Stimulated activated CD4-positive, alpha-beta T cell treated with anti-CD3 and anti-CD28 coated beads, Interleukin-12 subunit alpha, Interleukin-12 subunit beta, amount 100 ng/mL, for 4 hours (primary cell): ENCODE measurements at regions not wholly inside any gene's neighbourhood (a gene's known extent, or its start where the extent isn't known, plus 50 kb on each side); places are given as distances from the start of the nearest gene placed in this dataset.
"Not testable (repeated sequence)": the region's sequence is repeated elsewhere in the genome, so short reads cannot be mapped to it uniquely, and the experiment has no call there.

Experiments
- DNase-seq: peaks from one replicate; pipeline ENCODE4 v3.0.0-alpha.2; 2020

DNA sequence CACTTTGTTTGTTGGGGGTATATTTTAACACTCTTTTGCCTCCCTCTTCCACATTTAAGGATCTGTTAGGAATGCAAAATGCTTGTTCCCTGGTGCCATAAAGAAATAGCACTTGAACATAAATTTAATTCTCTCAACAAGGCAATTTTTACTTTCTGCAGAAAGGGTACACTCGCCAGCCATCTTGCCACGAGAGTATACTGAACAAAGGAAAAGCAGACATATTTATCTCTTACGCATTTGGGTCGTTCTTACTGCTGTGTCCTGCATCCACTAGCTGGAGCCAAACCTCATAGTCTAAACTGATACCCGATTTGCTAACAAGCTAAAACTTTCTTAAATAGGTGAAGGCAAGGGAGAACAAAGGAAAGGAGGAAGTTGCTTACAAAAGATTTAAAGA, 129.5 kb downstream of the B3GNT2 start:
- DNase-seq: no peak

DNA sequence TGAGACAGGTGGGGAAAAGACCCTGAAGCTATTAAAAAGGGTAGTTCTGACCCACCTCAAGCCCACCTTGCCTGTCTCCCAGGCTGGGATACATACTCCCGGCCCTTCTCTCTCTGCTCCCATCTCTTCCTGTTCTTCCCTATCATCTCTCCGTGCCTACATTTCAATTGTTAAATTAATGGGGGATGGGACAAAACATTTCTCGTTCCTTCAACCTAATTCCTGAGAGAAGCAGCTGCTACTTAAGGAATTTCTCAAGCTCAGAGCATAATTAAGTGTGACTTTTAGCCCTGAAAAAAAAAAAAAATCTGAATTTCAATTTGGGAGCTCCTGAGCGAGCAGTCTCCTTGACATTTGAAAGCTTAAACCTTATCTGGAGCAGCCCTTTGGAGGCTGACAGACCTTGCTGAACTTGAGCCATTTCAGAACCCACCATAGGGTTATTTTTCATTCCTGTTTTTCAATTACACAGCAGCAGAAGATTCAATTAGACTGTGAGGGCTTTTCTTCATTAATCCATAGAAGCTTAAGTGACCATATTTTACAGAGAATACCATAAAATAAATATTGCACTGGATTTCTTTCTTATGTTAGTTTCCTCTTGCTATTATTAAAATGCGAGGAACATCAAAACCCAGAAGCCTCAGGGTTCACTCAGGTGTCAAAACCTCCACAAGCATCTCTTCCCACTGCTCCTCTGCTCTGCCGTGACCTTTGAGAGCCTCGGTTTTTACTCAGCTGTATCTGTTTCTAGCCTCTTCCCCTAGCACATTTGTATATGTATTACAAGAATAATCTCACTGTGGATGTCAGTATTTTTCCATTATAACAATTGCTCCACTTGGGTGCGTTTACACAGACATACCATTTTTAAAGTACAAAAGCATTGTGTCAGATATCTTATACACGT, 125.7 kb downstream of the B3GNT2 start:
- DNase-seq: no peak

DNA sequence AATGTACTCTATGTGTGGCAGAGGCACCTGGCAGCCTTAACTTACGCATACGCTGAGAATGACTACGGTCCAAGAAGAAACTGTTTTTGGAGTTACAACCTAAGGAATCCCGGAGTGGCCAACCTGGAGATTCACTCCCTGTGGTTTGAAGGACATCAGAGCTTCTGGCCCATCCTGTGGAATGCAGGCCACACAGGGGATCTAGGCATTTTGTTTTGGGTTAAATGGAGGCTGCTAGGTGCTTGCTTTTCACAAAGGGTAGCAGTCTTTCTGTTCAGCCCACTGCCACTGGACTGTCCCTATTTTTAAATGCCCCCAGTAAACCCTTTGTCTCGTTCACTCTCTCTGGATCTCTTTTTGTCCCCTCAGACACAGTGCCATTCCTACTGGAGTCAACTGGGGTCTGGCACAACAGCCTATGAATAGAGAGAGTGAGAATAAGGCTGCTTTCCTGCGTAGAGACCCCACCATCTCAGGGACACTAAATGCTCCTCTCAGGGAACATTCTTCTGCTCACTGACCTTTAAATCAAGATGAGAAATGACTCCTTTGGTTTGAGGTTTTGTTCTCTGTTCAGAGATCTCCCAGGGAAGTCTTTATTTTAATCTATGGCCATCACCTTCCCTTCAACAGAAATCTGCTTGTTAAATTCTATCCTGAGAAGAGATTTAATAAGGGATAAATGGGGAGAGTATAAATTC, 124.9 kb downstream of the B3GNT2 start:
- no peak for DNase-seq

DNA sequence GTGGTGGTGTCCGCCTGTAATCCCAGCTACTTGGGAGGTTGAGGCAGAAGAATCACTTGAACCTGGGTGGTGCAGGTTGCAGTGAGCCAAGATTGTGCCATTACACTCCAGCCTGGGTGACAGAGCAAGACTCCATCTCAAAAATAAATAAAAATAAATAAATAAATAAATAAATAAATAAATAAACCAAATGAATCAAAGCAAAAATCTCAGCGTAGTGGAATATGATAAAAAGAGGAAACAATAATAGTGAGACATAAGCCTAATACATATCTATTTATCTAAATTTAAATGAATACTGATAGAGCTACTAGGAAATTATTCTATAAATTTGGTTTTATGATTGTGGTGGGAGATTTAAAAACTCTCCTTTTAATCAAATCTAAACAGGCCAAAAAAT, 124.2 kb downstream of the B3GNT2 start:
- DNase-seq: not testable (repeated sequence)

DNA sequence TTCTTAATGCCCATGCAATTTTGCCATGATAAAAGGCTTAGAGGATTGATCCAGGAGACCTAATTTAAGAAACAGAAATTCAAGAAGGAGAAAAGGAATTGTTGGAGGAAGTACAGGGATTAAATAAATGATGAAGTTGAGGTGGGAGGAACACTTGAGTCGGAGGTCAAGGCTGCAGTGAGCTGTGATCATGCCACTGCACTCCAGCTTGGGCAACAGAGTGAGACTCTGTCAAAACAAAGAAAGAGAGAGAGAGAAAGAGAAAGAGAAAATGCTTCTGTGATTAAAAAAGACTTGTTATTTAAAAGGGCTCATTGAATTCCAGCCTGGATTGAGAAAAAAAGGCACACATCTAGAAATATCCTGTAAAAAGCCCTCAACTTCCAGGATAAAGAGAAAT, 123.2 kb downstream of the B3GNT2 start:
- no peak for DNase-seq

DNA sequence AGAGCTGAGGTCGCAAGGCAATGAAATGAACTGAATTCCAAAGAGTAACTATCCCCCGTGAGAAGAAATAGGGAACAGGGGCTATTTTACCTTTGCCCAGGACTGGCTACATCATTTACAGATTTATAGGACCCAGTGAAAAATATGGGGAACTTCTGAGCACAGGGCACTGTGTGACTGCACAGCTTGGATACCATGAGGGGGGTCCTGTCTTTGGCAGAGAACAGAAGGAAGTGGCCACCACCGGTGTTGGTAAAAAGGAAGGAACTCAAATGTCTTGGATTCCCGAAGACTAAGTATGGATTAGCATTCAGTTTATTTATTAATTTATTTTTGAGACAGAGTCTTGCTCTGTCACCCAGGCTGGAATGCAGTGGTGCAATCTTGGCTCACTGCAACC, 119.6 kb downstream of the B3GNT2 start:
- no peak for DNase-seq

DNA sequence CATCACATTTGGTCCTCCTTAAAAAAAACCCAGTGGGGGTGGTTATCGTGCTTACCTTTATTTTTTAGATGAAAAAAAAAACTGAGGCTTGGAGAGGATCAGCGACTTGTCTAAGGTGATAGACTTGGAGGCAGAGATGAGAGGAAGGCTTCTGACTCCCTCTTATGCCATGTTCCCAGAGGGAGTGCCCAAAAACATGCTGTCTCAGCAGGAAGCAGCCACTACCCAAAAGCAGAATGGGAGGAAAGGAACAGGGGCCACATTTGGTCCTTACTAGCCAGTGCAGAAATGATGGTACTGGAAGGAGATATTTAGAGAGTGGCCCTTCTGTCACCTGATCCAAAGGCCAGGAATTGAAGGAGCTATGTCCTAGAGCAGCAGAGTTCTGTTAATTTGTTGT, 118.4 kb downstream of the B3GNT2 start:
- DNase-seq: no peak

DNA sequence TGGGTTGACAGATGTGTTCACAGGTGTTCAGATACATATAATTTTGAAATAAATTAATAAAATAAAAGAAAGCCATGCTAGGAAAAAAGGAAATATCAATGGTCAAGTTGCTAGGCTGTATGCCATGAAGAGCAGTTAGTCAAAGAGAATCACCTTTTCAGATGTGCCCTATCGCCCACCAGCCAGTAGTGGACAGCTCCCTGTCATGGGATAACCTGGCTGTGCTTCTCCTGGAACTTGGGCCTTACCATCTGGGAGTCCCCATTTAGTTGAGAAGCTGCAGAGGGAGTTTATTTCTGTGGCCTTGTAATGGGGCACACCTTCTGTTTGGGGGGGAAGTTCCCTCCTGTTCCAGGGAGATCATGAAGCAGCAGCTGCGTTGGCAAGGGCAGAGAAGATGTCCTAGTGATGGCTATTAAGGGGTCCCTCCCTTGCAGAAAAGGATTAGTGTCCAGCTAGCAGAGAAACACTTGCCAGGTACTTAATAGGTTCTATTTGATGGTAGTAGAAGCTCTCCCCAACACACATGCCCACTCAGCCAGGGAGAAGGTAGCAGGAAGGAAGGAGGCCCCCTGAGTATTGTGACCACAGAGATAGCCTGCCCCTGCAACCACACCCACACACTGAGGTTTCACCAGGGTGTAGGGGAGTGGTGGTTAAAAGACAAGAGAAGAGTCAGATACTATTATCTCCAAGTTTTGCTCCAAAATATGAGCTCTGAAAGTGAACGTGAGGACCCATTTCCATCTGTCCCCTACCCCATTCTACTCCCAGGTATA, 117.7 kb downstream of the B3GNT2 start:
- no peak for DNase-seq

DNA sequence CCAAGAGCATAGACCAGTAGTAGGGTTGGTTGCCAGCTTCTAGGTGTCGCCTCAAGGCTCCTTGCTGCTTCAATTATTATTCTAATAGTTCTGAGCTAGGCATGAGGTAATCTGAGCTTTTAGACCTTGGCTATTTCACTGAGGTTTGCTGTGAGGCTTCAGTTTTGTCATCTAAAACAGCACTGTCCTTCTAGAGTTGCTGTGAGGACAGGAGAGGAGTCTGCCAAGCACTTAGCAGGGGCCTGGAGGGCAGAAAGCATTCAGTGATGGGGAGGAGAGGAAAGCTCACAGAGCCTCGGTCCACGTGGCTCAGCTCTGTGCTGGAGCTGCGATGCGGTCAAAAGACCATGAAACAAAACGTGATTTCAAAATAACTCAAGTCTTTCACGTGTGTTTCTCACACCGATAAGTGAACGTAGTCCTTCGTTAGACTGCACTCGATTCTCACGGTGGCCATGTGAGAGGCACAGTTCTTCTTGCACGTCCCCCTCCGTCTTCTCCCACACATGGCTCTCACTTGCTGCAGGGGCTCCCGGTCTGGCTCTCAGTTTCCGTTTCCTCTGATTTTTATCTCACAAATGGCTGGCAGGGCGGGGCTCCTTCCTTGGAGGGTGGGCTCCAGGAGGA, 113.7 kb downstream of the B3GNT2 start:
- no peak for DNase-seq

DNA sequence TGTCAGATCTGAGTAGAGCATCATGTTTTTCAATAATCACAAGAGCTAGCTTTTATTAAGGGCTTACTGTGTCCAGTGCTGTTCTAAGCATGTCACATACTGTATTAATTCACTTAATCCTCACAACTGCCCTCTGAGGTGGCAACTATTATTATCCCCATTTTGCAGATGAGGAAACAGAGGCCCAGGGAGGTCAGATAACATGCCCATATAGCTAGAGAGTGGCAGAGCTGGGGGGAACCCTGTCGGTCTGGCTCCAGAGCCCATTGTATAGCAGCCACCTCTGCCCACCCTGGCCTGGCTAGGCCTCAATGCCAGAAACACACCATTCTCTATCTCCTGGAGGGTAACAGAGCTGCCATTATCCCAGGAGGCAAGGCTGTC, 113.2 kb downstream of the B3GNT2 start:
- no peak for DNase-seq

DNA sequence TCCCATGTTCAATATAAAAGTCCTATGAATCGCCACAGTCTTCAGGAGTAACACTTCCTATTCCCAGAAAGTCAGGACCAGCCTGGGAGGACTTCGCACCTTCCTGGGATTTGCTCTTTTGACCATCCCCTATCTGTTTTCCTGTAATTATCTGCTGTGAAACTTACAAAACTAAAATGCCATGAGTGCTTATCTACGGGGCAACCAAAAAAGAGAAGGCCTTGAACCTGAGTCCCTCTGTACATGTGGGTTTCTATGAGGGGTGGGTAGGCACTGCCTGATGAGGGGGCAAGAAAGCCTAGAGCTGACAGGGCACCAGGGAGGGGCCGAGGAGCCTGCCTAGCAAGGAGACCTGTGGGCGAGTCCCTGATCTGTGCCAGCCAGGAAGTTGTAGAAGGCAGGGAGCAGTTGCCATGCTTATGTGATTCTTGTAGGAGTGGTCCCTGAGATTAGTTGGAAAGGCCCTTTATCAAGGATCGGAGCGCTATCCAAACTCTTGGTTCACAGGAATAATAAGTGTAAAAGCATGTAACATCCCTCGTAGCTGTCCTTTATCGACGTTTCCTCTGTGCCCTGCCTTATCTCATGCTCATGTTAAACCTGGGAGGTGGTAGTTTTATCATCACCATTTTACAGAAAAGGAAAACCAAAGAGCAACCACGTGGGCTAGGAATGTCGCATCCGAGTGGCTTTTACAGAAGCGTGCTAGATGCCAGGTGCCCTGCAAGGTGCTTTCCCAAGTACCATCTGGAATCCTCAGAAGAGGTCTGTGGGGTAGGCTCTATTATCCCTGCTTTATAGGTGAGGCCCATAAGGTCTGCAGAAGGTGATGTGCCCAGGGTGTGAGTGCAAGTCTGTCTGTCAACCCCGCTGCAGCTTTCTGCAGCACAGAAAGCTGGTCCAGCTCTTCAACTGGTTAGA, 111.8 kb downstream of the B3GNT2 start:
- no peak for DNase-seq

DNA sequence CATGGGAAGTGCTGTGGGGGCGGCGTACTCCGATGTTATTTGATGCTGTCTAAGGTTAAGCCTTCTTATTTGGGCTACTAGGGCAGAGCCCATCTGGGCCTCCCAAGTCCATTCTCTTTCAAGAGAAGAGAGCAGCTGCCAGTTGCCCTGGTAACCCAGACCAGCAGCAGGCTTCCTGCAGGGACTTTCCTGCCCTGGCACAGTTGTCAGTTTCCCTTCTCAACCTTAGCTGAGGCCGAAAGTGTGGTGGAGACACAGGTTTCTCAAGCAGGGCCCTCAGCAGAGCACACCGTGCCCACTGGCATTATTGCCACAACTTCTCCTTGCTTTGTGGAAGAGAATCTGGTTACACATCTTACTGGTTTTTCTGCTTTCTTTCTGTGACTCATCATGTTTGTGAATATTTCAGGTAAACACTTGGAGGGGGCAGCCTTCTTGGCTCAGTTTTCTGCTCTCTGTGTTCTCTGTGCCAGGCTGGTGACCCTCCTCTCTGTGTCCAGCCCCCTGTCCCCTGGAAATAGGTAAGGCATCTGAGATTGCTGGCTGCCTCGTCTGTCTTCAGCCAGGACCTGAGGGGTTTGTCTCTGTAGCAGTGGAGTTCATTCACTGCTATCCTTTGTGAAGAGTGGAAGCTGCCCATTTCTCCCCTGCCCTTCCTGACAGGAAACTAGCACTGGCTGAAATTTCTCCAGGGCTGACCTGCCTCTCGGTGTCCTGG, 111.0 kb downstream of the B3GNT2 start:
- DNase-seq: no peak

DNA sequence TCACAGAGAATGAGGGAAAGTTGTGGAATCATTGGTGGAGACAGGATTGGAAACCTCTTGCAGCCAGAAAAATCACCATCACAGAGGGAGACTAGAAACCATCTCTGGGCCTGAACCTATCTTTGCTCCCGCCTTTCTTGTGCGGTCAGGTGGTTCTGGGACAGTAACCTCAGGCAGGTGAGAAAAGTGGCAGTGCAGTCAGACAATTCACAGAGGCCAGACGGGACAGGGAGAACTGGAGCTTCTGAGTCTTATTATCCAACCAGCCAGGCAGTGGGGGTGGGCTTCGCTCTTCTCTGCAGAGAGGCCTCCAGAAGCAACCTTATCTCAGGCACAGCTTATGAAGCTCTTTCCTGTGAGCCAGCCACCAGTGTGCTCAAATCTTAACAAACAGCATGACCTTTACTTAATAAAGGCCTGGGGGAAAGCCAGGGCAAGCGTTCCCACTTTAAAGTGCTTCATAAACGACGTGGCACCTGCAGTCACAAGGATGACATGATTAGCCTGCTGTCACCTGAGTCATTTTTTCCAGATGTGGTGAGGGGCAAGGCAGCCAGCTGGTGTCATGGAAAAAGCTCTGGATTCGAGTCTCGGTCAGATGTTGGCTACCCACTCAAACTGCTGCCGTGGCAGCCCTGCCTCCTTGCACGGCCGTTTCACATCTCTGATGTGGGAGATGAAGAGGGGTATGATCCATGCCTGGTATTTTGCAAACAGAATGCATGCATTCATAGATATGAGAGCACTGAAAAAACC, 109.7 kb downstream of the B3GNT2 start:
- peak; percentile 46 for DNase-seq

DNA sequence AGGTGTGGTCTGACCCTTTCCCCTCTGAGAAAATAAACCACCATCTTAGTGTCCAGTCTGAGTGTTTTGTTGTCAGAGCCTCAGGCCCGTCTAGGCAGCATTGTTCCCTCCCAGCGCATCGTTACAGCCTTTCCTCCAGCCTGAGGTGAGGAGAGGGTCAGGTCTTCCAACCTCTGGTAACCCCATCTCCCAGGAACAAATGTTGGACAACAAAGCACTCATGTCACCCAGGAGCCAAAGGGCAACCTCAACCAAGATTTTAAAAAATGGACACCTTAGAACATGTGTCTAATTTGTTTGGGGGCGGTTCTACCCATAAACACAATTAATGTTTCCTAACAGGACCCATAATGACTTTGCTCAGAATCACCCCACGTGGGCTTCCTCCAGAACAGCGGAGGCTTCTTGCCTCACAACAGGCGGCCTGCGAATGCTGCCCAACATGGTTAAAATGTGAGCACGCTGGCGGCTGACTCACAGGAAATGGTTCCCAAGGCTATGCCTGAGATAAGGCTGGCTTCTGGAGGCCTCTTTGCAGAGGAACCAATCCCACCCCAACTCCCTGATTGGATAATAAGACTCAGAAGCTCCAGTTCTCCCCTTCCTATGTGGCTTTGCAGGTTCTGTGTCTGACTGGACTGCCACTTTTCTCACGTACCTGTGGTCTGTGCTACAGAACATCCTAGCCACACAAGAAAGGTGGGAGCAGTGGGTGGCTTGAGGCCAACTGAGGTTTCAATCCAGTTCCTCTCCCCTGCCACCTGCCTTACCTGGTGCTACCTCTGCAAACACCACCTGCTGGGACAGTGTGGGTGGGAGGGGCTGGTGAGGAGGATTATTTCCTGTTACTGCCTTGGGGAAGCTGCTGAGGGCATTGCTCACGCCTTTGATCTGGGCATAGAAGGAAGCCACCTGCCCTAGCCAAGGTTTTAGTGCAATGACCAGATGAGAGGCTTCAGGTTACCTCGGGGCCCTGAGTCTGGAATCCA, 108.8 kb downstream of the B3GNT2 start:
- no peak for DNase-seq

DNA sequence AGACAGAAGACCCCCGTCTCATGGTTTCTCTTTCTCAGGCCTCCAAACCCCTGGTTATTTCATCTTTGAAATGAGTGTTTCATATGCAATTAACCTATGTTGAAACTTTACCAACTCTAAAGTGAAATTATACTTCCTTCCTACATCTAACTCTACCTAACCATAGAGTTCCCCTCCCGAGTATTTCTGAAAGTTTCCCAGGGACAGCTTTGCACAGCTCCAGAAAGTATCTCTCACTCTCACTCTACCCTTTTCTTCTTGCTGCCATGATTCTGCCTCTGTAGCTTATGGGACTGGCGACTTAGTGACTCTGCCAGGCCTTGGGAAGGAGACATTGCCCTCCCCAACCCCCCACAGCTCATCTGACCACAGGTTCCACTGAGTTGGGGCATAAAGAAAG, 107.9 kb downstream of the B3GNT2 start:
- DNase-seq: no peak

DNA sequence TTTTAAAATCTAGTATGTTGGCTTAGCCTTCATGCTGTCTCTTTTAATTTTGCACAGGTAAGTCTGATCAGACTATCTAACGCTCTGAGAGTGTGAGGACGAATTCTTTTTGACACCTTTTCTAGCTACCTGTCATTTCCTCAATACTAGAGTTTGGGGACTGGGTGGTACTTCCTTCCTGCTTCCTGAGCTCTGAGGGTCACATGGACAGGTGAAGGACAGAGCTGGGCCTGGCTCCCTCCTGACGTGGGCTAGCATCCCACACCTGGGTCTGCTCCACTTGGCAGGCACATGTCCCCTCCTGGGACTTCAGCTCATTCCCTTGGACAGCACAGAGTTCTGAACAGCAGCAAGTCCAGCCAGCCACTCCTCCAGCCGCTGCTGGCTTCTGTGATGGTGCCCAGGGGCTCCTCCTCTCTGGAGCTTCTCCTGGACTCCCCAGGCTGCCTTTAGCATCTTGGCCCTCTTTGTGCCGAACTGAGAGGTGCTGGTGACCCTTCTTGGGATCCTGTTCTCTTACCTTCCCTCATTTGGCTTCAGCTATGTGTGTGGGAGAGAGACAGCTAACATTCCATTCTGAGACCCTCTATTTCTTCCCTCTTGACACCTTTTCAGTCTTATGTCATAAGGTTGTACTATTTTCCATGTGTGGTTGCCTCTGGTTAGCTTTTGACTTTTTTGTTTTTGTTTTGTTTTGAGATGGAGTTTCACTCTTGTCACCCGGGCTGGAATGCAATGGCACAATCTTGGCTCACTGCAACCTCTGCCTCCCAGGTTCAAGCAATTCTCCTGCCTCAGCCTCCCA, 106.9 kb downstream of the B3GNT2 start:
- no peak for DNase-seq

DNA sequence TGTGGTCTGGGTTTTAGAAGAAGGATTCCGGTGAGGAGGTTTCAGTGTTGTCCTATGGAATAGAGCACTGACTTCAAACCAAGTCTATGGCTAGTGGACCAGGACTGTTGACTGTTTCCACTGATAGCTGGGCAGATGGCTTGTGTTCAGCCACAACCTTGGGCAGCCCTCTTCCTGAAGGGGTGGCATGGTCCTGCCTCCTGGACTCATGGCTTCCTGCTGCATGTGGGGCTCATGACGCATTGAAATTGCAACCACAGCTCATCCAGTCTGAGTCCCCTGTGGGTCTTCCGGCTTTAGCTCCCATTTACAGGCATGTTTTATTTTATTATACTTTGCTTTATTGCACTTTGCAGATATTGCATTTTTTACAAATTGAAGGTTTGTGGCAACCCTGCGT, 105.0 kb downstream of the B3GNT2 start:
- DNase-seq: no peak

DNA sequence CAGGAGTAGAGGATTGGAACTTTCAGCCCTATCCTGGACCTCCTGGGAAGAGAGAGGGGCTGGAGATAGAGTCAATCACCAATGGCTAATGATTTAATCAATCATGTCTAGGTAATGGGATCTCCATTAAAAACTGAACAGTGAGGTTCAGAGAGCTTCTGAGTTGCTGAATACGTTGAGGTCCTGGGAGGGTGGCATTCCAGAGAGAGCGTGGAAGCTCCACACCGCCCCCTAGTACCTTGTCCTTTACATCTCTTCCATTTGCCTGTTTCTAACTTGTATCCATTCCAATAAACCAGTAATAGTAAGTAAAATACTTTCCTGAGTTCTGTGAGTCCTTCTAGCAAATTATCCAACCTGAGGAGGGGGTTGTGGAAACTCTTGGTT, 101.7 kb downstream of the B3GNT2 start:
- no peak for DNase-seq
